H1 (cell line): ENCODE measurements at regions not wholly inside any gene's neighbourhood (a gene's known extent, or its start where the extent isn't known, plus 50 kb on each side); places are given as distances from the start of the nearest gene placed in this dataset.

Source experiments
- CTCF ChIA-PET: fragments of 300-600 bp; sonication (Branson Sonifier 250); formaldehyde crosslinking; loops from one replicate; lab custom pipeline; 2021; ENCODE audit not compliant: partially characterized antibody; lab: Charles Lee
- POLR2A ChIA-PET: fragments of 300-600 bp; sonication (Branson Sonifier 250); formaldehyde crosslinking; loops from one replicate; lab custom pipeline; 2021; ENCODE audit warnings: inconsistent platforms; ENCODE audit not compliant: partially characterized antibody; lab: Charles Lee
- DNase-seq, 2 experiments: peaks; one replicate each; pipeline versions ENCODE4 v3.0.0 to v3.0.0-alpha.2; 2010 to 2022; ENCODE audit warnings: low spot score in 2 of 2, low read depth in 1 of 2, mixed read lengths in 1 of 2
- FAIRE-seq: peaks from 2 replicates; lab custom pipeline; 2011; peaks lifted over from hg19 to GRCh38; lab: Jason Lieb, UNC
- H2AFZ ChIP-seq: 2 replicates; pipeline ENCODE4 v1.8.1; 2012; ENCODE audit warnings: low read length, inconsistent platforms
- H2AK5ac ChIP-seq: 2 replicates; pipeline ENCODE4 v1.6.1; 2013; ENCODE audit warnings: low read depth, low read length
- H2BK120ac ChIP-seq: replicated peaks from 2 replicates; pipeline ENCODE3; 2013; ENCODE audit warnings: low read depth, low read length, inconsistent platforms
- H2BK12ac ChIP-seq: 2 replicates; pipeline ENCODE4 v1.6.1; 2013; ENCODE audit warnings: low read depth, low read length
- H2BK15ac ChIP-seq: 2 replicates; pipeline ENCODE4 v1.6.1; 2013; ENCODE audit warnings: low read length
- H2BK20ac ChIP-seq: 2 replicates; pipeline ENCODE4 v1.6.1; 2013; ENCODE audit warnings: low read length
- H2BK5ac ChIP-seq: 2 replicates; pipeline ENCODE4 v1.6.1; 2013; ENCODE audit warnings: low read depth, low read length
- H3K14ac ChIP-seq: 2 replicates; pipeline ENCODE4 v1.6.1; 2013; ENCODE audit warnings: inconsistent platforms; ENCODE audit not compliant: insufficient read length
- H3K18ac ChIP-seq: 2 replicates; pipeline ENCODE4 v1.6.1; 2013; ENCODE audit warnings: low read length; ENCODE audit errors: extremely low read depth
- H3K23ac ChIP-seq: 2 replicates; pipeline ENCODE4 v1.6.1; 2013; ENCODE audit warnings: inconsistent platforms; ENCODE audit not compliant: insufficient read length
- H3K23me2 ChIP-seq: 2 replicates; pipeline ENCODE4 v1.6.1; 2013; ENCODE audit warnings: low read depth, low read length
- H3K27ac ChIP-seq: 2 replicates; pipeline ENCODE4 v1.6.1; 2011; ENCODE audit warnings: low read depth, low read length, inconsistent platforms
- H3K27me3 ChIP-seq, 4 experiments: replicated peaks in 1 of 4; 1 replicate in 1 of 4; 2 replicates in 3 of 4; pipeline versions ENCODE4 v1.6.1 to v1.8.1; 2011 to 2013; ENCODE audit warnings: low read length in 3 of 4, mild to moderate bottlenecking in 3 of 4, inconsistent platforms in 2 of 4, mixed read lengths in 2 of 4, moderate library complexity in 1 of 4; ENCODE audit not compliant: control insufficient read depth in 3 of 4, insufficient read depth in 3 of 4; ENCODE audit errors: extremely low read depth in 1 of 4
- H3K36me3 ChIP-seq, 4 experiments: 2 replicates each; pipeline versions ENCODE4 v1.6.1 to v1.8.1; 2011 to 2013; ENCODE audit warnings: mild to moderate bottlenecking in 4 of 4, low read length in 3 of 4, moderate library complexity in 2 of 4, control low read depth in 1 of 4, inconsistent platforms in 1 of 4; ENCODE audit not compliant: insufficient read depth in 4 of 4, control insufficient read depth in 2 of 4
- H3K4ac ChIP-seq: replicated peaks from 2 replicates; pipeline ENCODE3; 2013; ENCODE audit warnings: low read length, low read depth, mixed read lengths, inconsistent platforms; ENCODE audit not compliant: insufficient read length
- H3K4me1 ChIP-seq, 4 experiments: replicated peaks in 1 of 4; 1 replicate in 1 of 4; 2 replicates in 3 of 4; pipeline versions ENCODE4 v1.6.1 to v1.8.1; 2011 to 2013; ENCODE audit warnings: low read length in 3 of 4, inconsistent platforms in 2 of 4, mixed read lengths in 1 of 4; ENCODE audit not compliant: insufficient read depth in 4 of 4, control insufficient read depth in 3 of 4
- H3K4me2 ChIP-seq, 2 experiments: 2 replicates each; pipeline versions ENCODE4 v1.6.1 to v1.8.1; 2011 to 2013; ENCODE audit warnings: low read depth in 2 of 2, low read length in 2 of 2, control low read depth in 1 of 2, inconsistent platforms in 1 of 2, mild to moderate bottlenecking in 1 of 2; ENCODE audit not compliant: insufficient read depth in 1 of 2
- H3K4me3 ChIP-seq, 4 experiments: fragments of 200-600, 300-600 bp in 1 of 4; sonication (generic), shearing (Covaris generic), sonication (Bioruptor Twin) in 1 of 4; 2 replicates each; pipeline versions ENCODE4 v1.5.1 to v1.8.1; 2011 to 2016; ENCODE audit warnings: low read length in 4 of 4, low read depth in 3 of 4, control low read depth in 2 of 4, inconsistent platforms in 2 of 4, mild to moderate bottlenecking in 2 of 4, mixed read lengths in 1 of 4, moderate library complexity in 1 of 4; ENCODE audit not compliant: insufficient read depth in 2 of 4; ENCODE audit errors: extremely low read depth in 1 of 4
- H3K56ac ChIP-seq: replicated peaks from 2 replicates; pipeline ENCODE3; 2013; ENCODE audit warnings: low read depth, mild to moderate bottlenecking, mixed read lengths, low read length, inconsistent platforms; ENCODE audit not compliant: insufficient read length
- H3K79me1 ChIP-seq: 2 replicates; pipeline ENCODE4 v1.6.1; 2013; ENCODE audit warnings: low read depth, low read length, control low read depth
- H3K79me2 ChIP-seq, 2 experiments: 2 replicates each; pipeline versions ENCODE4 v1.6.1 to v1.8.1; 2012 to 2013; ENCODE audit warnings: low read length in 2 of 2, mild to moderate bottlenecking in 2 of 2, inconsistent platforms in 1 of 2; ENCODE audit not compliant: insufficient read depth in 2 of 2, control insufficient read depth in 1 of 2
- H3K9ac ChIP-seq, 4 experiments: replicated peaks in 1 of 4; 1 replicate in 1 of 4; 2 replicates in 3 of 4; pipeline versions ENCODE4 v1.6.1 to v1.8.1; 2011 to 2013; ENCODE audit warnings: low read depth in 3 of 4, low read length in 3 of 4, control low read depth in 2 of 4, mild to moderate bottlenecking in 2 of 4, moderate library complexity in 2 of 4, inconsistent platforms in 1 of 4; ENCODE audit errors: extremely low read depth in 1 of 4
- H3K9me3 ChIP-seq, 2 experiments: 2 replicates each; pipeline versions ENCODE4 v1.6.1 to v1.8.1; 2012 to 2013; ENCODE audit warnings: mild to moderate bottlenecking in 2 of 2, moderate library complexity in 2 of 2, control low read depth in 1 of 2, inconsistent platforms in 1 of 2, low read depth in 1 of 2, low read length in 1 of 2, mixed read lengths in 1 of 2; ENCODE audit not compliant: insufficient read depth in 2 of 2
- H4K20me1 ChIP-seq, 2 experiments: replicated peaks in 1 of 2; 2 replicates each; pipeline versions ENCODE3 to v1.8.1; 2011 to 2013; ENCODE audit warnings: inconsistent platforms in 2 of 2, low read length in 2 of 2, mild to moderate bottlenecking in 1 of 2; ENCODE audit not compliant: insufficient read depth in 2 of 2, control insufficient read depth in 1 of 2
- H4K5ac ChIP-seq: 2 replicates; pipeline ENCODE4 v1.6.1; 2013; ENCODE audit warnings: low read length, low read depth, mixed read lengths, inconsistent platforms; ENCODE audit not compliant: insufficient read length
- H4K8ac ChIP-seq: 2 replicates; pipeline ENCODE4 v1.8.0; 2013; ENCODE audit warnings: mild to moderate bottlenecking, moderate library complexity, low read length, inconsistent platforms; ENCODE audit not compliant: insufficient read depth; ENCODE audit errors: extremely low read depth
- H4K91ac ChIP-seq: replicated peaks from 2 replicates; pipeline ENCODE3; 2013; ENCODE audit warnings: low read length, mixed read lengths, inconsistent platforms; ENCODE audit not compliant: insufficient read length
- BRCA1 ChIP-seq: IDR thresholded peaks from 2 replicates; pipeline ENCODE4 v1.6.1; 2012; ENCODE audit warnings: low read depth, low read length, improper control_type of control experiment
- CBX5 ChIP-seq: fragments of 300-800, 300-1000 bp; sonication (generic); IDR thresholded peaks from 2 replicates; pipeline ENCODE4 v1.7.1; 2016; ENCODE audit warnings: antibody characterized with exemption, low read length, low read depth
- CEBPB ChIP-seq: IDR thresholded peaks from 2 replicates; pipeline ENCODE4 v1.6.1; 2012; ENCODE audit warnings: low read depth, low read length
- KDM5A ChIP-seq: fragments of 200-600 bp; IDR thresholded peaks from 2 replicates; pipeline ENCODE4 v1.7.1; 2012; ENCODE audit warnings: mild to moderate bottlenecking, low read length, inconsistent platforms, mixed read lengths
- TAF1 ChIP-seq: IDR thresholded peaks from 2 replicates; pipeline ENCODE4 v1.6.1; 2011; ENCODE audit warnings: mild to moderate bottlenecking, low read depth, low read length
- TBP ChIP-seq: IDR thresholded peaks from 2 replicates; pipeline ENCODE4 v1.6.1; 2011; ENCODE audit warnings: low read depth, low read length, improper control_type of control experiment
- TCF12 ChIP-seq: IDR thresholded peaks from 2 replicates; pipeline ENCODE4 v1.6.1; 2011; ENCODE audit warnings: low read depth, mild to moderate bottlenecking, low read length
- WGBS, 2 experiments: shearing (Covaris generic) in 1 of 2; methylation state at CpG; one replicate each; pipeline versions ENCODE4 v1.1.6 to v1.1.7; 2013 to 2015; ENCODE audit warnings: low lambda C conversion rate in 2 of 2, mixed read lengths in 2 of 2, inconsistent platforms in 1 of 2, low coverage in 1 of 2, missing lambda C conversion rate in 1 of 2; ENCODE audit not compliant: insufficient replicate concordance in 2 of 2, insufficient coverage in 1 of 2, insufficient read length in 1 of 2; ENCODE audit errors: extremely low coverage in 1 of 2, missing lambda C conversion rate in 1 of 2; 5-methylcytosine and 5-hydroxymethylcytosine counted together

GRCh38 chrY:8452963-8453362, 884.3 kb upstream of the TSPY4 start:
- H2AK5ac ChIP-seq: no peak overlapping the region
- no peaks in the 10 kb centered on the region for H3K79me2 ChIP-seq
- H3K36me3 ChIP-seq: no peaks in the 10 kb centered on the region
- ChIA-PET POLR2A (no interaction called here), CTCF (no interaction called here)
- no peak overlapping the region for H3K14ac ChIP-seq
- H3K4me3 ChIP-seq: no peak overlapping the region
- H2BK5ac ChIP-seq: no peak overlapping the region
- H4K20me1 ChIP-seq: no peaks in the 10 kb centered on the region
- no peak overlapping the region for H3K56ac ChIP-seq
- H3K9me3 ChIP-seq: peaks cover 8 to 34% of the 10 kb centered on the region in 2 experiments; a peak in 3 of 4 replicates
- no peak overlapping the region for H3K9ac ChIP-seq
- H3K23ac ChIP-seq: no peak overlapping the region
- no peaks in the 10 kb centered on the region for H3K27me3 ChIP-seq
- no peak overlapping the region for H2BK20ac ChIP-seq
- WGBS, 2 experiments: 89% methylated on average over 1 of the region's 1 CpG; no CpG with 5 or more reads in 1 of the 2 experiments
- no peak overlapping the region for H2AFZ ChIP-seq
- no peak for TF ChIP-seq KDM5A
- TF ChIP-seq BRCA1: no peak
- no peak for TF ChIP-seq TAF1
- TF ChIP-seq TBP: no peak
- TF ChIP-seq CBX5: no peak
- no peak for TF ChIP-seq CEBPB
- no peak for TF ChIP-seq TCF12
- H4K5ac ChIP-seq: no peak overlapping the region
- H3K79me1 ChIP-seq: no peaks in the 10 kb centered on the region
- H4K8ac ChIP-seq: no peak overlapping the region
- H3K27ac ChIP-seq: no peak overlapping the region
- no peaks in the 10 kb centered on the region for H3K23me2 ChIP-seq
- H2BK15ac ChIP-seq: no peak overlapping the region
- FAIRE-seq: no peak
- DNase-seq: no peak
- H3K4ac ChIP-seq: no peak overlapping the region
- no peak overlapping the region for H2BK12ac ChIP-seq
- no peak overlapping the region for H2BK120ac ChIP-seq
- no peaks in the 10 kb centered on the region for H3K4me1 ChIP-seq
- no peak overlapping the region for H4K91ac ChIP-seq
- H3K4me2 ChIP-seq: no peak overlapping the region
- H3K18ac ChIP-seq: no peak overlapping the region
